GDM1 (cell line): ENCODE measurements at regions not wholly inside any gene's neighbourhood (a gene's known extent, or its start where the extent isn't known, plus 50 kb on each side); places are given as distances from the start of the nearest gene placed in this dataset.
A peak's percentile ranks its signal among the peaks of the same experiment; 100 is the strongest.
"Not testable (repeated sequence)": the region's sequence is repeated elsewhere in the genome, so short reads cannot be mapped to it uniquely, and the experiment has no call there.

Source experiments
- DNase-seq: peaks from one replicate; lab custom pipeline; 2025; lab: John Stamatoyannopoulos, UW

DNA sequence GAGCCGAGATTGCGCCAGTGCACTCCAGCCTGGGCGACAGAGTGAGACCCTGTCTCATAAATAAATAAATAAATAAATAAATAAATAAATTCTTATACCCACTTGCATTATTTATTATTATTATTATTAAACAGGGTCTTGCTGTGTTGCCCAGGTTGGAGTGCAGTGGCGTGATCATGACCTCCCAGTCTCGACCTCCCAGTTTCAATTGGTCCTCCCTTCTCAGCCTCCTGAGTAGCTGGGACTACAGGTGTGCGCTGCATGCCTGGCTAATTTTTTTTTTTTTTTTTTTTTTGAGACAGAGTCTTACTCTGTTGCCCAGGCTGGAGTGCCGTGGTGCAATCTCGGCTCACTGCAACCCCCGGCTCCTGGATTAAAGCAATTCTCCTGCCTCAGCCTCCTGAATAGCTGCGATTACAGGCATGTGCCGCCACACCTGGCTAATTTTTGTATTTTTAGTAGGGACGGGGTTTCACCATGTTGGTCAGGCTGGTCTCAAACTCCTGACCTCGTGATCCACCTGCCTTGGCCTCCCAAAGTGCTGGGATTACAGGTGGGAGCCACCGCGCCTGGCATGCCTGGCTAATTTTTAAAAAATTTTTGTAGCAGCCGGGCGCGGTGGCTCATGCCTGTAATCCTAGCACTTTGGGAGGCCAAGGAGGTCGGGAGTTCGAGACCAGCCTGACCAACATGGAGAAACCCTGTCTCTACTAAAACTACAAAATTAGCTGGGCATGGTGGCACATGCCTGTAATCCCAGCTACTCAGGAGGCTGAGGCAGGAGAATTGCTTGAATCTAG lies 150.2 kb downstream of the SEC14L1 start:
- DNase-seq, result not testable (repeated sequence)

DNA sequence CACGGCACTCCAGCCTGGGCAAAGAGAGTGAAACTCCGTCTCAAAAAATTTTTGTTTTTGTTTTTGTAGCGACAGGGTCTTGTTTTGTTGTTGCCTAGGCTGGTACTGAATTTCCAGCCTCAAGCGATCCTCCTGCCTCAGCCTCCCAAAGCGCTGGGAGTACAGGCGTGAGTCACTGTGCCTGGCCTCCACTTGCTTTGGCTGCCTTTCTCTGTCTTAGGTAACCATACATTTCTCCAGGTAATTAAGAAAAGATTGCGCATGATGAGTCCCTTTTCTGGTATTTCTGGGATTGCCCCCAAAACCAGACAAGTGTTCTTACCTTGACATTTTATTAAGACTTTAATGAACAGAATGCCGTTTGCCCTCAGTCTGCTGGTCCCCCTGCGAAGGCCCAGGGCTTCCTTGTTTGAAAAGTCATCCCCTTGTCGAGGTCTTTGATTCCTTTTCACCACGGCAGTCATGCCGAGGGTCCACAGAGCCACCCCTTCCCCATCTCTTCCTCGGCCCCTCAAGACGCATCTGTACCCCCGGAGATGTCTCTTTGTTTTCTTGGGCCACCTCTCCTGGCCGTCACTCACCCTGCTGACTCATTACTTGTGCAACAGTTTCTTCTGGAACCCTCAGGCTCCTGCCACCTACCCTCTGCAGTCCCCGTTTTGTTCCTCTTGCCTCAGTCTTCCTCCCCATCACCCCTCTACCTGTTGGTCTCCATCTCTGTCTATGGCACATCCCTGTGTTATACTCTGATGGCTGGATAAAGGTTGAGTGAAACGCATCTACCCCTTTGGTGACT lies 151.0 kb downstream of the SEC14L1 start:
- no peak for DNase-seq

DNA sequence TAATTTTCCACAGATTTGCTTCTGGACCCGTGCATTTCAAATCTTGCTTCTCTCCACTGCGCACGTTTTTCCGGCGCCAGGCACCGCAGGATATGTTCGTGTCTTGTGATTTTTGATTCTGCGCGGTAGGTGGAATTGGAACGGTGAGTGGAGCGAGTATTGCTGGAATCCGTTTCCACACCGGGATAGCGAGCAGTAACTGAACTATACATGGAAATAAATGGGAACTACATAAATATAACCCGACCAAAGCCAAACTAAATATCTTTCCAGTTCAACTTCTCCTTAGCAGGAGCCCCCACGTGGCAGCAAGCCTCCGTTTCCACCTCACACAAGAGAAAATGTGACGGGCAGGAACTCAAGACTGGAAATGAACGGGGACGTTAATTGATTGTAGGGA lies 154.0 kb downstream of the SEC14L1 start:
- no peak for DNase-seq

DNA sequence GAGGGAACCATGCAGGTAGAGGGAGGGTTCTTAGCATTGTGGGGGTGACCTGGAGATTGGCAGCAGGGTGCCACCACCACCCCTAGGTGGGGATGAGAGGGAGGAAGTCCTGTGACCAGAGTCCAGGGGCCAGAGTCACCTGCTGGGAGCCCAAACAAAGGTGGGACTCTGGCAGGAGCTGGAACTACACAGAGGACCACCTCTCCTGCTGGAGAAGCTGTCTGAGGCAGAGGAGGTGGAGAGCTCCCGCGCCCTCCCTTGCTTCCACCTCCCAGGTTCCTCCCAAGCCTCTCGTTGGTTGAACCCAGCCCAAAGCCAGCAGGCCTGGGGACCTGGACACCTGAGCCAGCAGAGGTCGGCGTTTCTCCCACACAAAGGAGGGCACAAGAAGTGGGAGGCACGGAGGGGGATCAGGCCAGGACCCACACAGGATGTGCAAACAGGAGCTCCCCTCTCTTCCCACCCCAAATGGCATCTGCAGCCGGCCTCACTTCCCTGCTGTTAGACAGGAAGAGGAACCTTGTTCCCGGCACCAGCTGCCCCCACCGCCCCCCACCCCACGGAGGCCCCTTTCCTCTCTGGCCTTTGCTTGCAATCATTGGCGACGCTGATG lies 154.6 kb downstream of the SEC14L1 start:
- DNase-seq, result peak; percentile 18

DNA sequence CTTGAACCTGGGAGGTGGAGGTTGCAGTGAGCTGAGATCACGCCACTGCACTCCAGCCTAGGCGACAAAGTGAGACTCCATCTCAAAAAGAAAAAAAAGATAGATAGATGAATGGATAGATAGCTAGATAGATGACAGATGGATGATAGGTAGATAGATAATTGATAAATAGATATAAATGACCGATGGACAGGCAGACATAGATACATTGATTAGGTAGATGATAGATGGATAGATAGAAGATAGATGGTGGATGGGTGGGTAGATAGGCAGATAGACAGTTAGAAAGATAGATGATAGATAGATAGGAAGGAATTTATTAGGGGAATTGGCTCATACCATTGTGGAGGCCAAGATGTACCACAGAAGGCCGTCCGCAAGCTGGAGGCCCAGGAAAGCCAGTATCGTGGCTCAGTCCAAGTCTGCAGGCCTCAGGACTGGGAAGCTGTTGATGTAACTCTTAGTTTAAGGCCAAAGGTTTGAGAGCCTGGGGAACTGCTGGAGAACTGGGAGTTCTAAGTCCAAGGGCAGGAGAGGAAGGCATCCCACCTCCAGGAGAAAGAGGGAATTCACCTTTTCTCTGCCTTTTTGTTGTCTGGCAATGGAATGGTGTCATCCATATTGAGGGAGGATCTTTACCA lies 156.1 kb downstream of the SEC14L1 start:
- DNase-seq, result no peak

DNA sequence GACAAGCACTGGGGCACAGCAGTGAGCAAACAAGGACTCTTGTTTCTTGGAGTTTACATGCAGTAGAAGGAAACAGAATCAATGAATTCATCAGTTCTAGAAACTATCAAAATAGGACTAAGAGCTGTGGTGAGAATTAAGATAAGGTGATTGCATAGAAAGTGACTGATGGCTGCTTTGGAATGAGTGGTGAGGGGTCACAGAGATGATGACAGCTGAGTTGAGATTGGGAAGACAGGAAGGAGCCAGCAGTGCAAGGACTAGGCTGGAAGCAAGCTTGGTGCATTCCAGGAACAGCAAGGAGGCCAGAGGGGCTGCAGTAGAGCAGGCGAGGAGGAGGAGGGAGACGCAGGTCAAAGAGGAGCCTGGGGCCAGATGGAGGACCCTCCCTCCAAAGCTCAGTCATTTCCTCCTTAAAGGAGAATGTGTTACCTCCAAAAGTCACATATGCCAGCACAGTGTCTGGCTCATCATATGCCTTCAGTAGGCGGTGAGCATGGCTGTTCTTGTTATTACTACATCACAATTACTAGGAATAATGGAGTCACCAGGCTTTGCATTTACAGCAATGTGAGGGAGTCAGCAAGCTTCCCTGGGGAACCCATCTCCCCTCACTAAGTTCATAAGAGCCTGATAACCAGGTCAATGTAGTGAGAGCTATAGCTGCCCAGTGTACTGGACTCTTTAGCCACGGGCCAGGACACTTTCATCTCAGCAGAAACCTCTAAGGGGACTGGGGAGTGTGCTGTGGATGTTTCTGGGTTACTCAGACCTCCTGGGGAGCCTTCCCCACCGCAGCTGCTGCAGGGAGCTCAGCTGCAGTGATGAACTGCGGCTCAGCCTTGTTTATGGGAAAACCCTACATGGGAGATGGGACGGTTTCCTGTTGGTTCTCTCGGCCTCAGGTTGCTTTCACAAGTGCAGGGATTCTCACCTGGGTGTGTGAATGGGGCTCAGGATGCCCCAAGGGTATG lies 157.2 kb downstream of the SEC14L1 start:
- no peak for DNase-seq

DNA sequence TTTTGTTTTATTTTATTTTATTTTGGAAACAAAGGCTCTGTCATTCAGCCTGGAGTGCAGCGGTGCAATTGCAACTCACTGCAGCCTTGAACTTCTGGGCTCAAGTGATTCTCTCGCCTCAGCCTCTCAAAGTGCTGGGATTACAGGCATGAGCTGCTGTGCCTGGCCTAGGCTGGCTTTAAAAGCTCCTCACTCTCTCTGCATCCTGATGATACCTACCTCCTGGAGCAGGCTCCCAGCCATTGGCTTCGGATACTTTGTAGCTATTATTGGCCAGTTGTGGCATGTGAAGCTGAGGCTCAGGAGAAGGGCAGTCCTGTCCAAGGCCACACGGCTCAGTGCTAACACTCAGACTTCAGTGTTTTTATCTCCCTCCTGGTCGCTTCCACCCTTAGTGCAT lies 158.0 kb downstream of the SEC14L1 start:
- DNase-seq, result no peak

DNA sequence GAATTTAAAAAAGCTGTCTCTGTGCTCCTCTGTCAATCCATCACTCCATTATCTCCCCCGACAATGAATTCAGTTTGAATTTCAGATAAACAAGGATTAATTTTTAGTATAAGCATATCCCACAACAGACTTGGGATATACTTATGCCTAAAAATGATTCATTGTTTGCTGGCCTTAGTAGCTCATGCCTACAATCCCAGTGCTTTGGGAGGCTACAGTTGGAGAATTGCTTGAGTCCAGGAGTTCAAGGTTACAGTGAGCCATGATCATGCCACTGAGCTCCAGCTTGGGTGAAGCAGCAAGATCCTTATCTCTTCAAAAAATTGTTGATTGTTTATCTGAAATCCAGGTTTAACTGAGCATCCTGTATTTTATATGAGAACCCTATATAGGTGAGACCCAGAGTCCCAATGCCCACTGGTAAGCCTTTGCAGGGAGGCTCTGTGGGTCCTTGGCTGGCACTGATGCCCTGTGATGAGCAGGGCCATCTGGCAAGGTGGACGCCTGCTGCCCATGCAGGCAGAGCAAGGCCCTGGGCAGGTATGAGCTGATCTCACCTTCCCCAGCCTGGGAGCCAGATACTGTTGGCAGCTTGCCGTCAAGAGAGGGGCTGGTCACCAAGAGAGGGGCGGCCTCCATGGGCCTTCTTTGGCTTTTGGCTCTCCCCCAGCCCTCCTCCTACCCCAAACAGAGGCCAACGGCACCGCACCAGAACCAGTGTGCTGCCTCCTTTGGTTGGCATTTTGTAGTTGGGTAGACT lies 158.7 kb downstream of the SEC14L1 start:
- no peak for DNase-seq

DNA sequence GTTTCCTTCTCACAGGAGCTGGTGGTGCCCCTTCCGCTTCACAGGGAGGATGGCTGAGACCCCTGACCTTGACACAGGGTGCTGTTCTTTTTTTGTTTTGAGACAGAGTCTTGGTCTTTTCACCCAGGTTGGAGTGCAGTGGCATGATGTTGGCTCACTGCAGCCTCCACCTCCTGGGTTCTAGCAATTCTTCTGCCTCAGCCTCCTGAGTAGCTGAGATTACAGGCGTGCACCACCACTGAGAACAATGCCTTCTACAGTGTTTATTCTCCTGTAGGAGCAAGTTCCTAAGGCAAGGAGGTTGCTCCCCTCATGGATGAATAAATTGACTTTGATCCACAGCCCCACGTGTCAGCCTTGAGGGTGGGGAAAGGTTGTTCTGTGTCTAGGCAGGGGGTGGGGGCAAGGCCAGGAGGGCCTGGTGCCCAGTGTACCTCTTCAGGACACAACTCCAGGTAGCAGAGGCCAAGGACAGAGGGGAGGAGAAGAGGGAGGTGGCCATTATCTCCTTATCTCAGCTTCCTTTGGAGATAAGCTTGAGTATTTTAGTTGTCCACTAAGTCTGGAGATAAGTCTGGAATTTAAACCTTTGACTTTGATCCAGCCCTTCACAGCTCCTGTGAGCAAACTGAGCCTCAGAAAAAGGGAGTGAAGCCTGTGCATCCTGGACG lies 159.4 kb downstream of the SEC14L1 start:
- DNase-seq, result no peak

DNA sequence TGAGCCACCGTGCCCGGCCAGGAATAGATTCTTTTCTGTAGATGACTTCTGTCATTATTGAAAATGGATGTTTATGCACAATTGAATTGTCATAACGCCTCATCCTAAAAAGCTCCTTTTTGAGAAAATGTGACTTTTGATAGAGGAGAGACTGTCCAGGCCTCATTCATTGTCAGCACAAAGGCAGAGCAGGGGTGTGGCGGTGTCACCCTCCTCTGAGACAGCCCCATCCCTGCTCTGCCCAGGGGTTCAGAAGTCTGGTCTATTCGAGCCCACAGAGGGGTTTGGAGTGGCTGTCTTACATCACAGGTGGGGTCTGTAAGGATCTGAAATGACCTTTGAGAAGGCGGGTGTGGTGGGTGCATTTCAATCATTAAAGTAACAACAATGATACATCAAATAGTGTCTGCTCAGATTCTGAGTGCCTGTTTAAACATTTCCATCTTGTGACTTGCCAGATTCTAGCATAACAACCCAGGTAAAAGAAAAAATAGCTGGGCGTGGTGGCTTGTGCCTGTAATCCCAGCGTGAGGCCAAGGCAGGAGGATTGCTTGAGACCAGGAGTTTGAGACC lies 161.0 kb downstream of the SEC14L1 start:
- DNase-seq, result no peak

DNA sequence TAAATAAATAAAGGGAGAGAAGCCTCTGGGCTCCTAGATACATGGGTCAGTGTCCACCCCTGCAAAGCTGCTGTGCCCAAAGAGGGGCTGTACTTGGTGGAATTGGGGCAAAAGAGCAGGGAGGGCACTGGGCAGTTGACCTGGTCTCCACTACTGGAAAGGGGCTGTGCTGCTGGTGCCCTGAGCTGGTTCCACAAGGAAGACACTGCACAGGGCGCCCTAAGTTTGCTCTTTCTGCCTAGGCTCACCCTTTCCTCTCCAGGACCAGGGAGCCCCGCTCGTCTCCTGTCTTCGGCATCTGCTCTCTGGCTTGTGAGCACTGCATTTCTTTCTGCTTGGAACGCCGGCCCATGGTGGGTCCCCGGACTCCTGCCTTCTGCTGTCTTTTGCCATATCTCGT lies 161.9 kb downstream of the SEC14L1 start:
- no peak for DNase-seq

DNA sequence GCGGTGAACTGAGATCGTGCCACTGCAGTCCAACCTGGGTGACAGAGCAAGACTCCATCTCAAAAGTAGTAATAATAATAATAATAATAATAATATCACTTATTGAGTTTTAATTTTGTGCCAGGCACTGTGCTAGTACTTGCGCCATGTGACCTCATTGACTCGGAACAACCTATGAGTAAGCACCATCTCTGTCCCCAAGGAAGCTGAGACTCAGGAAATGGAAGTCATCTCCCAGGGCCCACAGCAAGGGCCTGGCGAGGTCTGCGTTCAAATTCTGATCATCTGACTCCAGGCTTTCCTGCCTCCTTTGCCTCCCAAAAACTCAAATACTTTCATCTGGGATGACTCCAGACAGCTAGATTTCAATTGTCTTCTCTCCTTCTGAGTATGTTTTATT lies 162.9 kb downstream of the SEC14L1 start:
- no peak for DNase-seq

DNA sequence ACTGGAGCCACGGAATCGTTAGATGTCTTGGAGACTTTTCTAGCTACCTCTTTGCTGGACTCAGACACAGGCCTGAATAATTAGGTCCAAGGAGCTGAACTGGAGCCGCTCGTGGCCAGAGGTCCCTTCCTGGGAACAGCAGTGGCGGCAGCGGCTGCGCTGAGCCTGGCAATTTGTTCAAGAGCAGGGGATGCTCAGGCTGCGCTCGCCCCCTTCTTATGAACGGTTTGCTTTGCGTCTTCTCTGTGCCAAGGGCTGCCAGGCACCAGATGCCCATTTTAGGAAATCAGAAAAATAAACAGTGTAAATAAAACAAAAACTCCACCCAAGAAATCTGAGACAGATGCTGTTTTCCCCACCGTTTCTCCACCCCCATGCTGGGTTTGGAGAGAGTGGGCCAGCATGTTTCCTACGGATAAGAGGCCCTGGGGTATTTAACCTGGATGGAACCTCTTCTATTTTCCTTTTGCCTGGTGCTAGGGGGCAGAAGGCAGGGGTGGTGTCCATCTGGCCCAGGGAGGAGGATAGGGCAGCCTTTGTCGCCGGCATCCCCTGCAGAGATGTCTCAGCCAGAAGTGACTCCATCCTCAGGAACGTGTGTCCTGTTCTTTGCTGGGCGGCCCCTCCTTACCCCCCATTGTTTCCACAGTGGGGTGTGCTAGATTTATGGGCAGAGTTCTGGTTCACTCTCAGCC lies 163.4 kb downstream of the SEC14L1 start:
- no peak for DNase-seq

DNA sequence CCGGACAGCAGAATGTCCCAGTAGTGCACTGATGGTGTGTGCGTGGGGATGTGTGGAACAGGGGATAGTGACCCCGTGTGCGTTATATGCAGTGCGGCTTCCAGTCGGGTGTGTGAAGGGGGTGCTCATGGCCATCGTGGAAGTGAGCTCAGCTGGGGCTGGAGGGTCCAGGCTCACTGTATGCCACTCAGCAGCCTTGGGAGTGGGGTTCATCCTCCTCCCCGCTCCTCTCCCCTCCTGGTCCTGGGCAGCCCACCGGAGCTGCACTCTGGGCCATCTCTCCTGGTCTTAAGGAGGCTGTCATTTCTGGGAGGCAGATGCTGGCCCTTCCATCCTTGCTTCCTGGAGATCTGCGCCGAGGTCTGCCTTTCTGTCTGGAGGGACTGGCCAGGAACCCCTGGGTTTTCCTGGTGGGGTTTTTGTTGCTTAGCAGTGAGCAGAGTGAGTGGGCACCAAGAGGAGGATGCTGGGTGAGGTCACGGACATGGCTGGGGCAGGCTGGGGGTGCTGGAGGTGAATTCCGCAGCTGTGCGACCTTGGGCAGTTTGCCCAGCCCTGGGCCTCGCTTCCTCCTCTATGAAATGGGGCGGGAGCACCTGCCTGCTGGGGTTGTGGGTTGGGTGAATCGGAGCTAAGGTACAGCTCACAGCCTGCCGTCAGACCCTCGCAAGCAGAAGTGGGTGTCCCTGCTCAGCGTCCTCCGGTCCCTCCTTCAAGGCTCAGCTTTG lies 164.1 kb downstream of the SEC14L1 start:
- DNase-seq, result no peak

DNA sequence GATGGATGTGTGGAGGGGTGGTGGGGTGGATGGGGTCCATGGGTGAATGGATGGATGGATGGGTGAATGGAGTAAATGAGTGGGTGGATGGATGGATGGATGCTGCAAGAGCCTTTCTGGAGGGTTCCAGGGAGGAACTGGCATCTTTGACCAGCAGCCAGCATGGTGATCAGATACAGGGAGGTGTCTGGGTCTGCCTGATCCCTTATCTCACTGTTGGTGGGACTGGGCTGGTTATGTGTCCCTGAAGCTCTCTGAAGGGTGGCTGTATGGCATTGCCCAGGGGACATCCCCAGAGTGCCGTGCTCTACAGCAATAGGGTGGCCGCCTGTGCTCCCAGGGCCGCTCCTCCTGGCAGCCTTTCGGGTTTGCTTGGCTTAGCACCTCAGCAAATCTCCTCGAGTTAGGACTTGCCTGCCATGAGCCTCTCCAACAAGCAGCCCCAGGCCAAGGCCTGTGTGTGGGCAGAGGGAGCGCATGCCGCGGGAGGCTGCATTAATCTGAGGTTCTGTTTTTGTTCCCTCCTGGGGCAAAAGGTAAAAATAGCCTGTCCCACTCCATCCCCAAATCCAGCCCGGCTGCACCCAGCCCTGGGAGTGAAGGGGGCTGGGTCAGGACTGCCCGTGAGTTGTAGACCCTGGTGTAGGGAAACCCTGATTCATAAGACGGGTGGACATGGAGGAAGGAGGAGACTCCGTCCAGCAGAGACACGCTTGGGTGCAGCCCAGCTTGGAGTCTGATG lies 165.4 kb downstream of the SEC14L1 start:
- no peak for DNase-seq

DNA sequence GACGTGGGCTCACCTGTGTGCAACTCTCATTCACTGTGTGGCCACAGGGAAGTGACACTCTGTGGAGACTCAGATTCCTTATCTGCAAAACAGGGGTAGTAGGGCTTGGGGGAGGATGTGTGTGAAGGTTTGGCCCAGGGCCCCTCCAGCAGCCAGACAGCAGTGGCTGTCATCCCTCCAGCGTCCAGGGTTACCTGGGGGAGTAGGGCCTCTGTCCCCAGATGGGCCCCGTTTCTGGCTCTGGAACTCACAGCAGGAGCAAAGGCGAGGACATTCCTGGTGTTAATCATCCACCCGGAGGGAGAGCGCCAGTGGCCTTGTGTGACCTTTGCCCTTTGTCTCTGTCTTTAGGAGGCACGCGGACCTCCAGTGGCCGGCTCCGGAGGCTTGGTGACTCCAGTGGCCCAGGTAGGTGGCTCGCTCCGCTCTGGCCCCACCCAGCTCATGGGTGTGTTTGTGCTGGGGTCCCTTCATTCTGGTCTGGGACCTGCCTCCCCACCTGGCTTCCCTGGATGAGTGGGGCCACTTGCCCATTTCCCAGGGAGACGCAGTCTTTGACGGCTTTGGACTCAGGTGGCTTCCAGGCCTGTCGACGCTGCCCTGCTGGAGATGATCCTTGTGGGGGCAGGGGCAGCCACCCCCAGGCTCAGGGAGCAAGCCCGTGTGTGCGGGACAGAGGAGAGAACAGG lies 166.2 kb downstream of the SEC14L1 start:
- DNase-seq, result no peak
